ENCODE measurements at regions not wholly inside any gene's neighbourhood (a gene's known extent, or its start where the extent isn't known, plus 50 kb on each side); places are given as distances from the start of the nearest gene placed in this dataset.
A peak's percentile ranks its signal among the peaks of the same experiment; 100 is the strongest.

DNA sequence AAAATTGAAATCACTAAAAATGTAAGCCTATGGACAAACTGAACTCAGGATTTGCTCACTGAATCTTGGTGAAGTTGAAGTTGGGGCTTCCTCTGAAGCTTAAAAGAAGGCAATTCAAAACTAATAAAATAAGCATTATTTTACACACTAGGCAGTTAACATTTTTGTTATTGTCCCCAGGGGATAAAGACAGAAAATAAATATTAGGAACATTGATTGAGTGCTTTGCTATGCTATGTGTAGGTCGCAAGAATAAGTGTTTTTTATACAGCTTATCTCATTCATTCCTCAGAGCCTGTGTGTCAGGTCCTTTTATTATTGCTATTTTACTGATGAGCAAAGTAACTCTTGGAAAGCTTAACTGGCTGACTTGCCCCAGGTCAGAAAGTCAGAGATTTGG lies 82.2 kb downstream of the ZNF608 start:
- FAIRE-seq = no peak
- no peak for DNase-seq (ENCODE audit: low spot score)

GRCh38 chr5:124663101-124663506 lies 83.3 kb downstream of the ZNF608 start:
- no peak for DNase-seq (ENCODE audit: low spot score)
- FAIRE-seq = no peak

DNA sequence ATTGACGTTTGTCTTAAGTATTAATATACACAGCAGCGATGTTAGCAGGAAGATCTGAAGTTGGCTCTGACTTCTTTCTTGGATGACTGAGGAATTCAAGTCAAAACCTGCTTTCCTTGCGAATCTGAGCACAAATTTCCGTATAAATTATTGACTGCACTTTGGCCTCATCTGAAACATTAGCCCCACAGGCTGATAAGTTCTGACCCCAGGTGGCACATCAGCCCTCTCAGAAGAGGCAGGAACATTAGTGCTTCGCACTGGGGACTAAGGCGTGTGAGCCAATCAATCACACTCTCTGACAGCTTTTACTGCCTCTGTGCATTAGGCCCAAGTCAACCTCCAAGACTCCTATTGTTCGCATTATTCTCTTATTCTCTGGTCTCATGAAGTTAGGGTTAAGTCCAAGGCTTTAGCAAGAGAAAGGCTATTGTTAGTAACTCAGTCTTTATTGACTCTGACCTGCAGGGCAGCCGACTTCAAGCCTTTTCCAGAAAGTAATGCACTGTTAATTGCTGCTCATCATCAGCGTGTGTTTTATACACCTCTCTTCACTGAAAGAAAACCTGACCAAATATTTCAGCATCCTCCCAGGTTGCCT lies 84.2 kb downstream of the ZNF608 start:
- FAIRE-seq (peak; percentile 89), DNase-seq (ENCODE audit: low spot score) (peak; percentile 75)

- DNase-seq (ENCODE audit: low spot score) (peak; percentile 100), FAIRE-seq (peak; percentile 98)
Observed at GRCh38 chr5:124661317-124662141, 84.9 kb downstream of the ZNF608 start.

DNA sequence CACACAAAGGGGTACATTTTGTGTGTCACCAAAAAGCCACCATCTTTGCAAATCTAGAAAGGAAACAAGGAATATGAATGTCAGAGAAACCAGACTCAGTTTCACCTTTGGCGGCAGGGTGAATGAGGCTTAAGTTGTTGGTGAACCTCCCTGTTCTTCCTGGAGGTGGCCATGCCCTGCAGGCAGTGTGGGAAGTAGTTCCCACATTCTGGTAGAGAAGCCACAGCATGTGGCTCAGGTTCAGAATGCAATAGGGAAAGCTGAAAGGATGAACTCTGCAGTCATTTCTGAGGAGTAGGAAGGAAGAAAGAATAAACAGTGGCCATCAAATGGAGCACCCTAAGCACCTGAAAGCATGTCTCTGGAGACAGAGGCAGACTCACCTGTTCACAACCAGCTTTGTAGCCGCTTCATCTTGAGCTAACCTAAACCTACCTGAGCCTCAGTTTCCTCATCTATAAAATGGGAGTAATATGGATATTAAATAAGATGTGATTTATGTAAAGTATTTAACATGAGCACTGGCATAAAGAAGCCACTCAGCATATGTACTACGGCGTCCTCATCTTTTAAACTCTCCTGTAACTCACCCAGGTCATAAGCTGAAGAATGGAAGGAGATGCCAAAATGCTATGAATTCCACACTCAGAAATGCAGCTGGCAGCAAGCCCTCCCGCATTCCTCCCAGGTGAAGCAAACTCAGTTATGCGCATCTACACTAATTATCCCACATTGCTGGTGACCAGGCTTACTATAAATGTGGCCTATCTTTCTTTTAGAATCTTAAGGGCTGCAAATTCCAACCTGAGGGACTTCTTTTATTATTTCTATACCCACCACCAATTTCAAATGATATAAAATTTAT lies 86.0 kb downstream of the ZNF608 start:
- FAIRE-seq (no peak), DNase-seq (ENCODE audit: low spot score) (peak; percentile 93)

- peak; percentile 81 for FAIRE-seq
- peak; percentile 54 for DNase-seq (ENCODE audit: low spot score)
Observed at GRCh38 chr5:124659798-124660197, 86.6 kb downstream of the ZNF608 start.

GRCh38 chr5:124658867-124659557 lies 87.4 kb downstream of the ZNF608 start:
- DNase-seq (ENCODE audit: low spot score) = no peak
- FAIRE-seq = no peak

GRCh38 chr5:124655921-124656511 lies 90.4 kb downstream of the ZNF608 start:
- FAIRE-seq (peak; percentile 98), DNase-seq (ENCODE audit: low spot score) (peak; percentile 98)

GRCh38 chr5:124655251-124655917 lies 91.1 kb downstream of the ZNF608 start:
- FAIRE-seq (no peak), DNase-seq (ENCODE audit: low spot score) (peak; percentile 42)

GRCh38 chr5:124654418-124654817 lies 92.0 kb downstream of the ZNF608 start:
- DNase-seq (ENCODE audit: low spot score) (no peak), FAIRE-seq (no peak)

DNA sequence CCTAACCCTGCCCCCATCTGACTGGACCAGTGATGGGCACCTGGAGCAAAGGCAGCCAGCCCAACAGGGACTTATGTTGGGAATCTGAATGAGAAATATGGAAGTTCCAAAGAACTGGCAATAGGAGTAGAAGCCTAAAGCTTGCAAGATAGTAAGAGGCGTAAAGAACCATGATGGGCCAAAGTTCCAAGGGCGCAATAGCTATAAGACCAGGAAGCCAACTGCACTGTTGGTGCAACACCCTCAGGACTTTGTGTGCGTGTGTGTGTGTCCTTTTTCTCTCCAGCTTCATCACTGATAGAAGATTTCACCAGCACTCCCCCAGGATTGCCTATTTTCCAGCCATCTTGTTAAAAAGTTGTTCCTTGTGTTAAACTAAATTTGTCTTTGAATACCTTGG lies 92.8 kb downstream of the ZNF608 start:
- FAIRE-seq = no peak

GRCh38 chr5:124652892-124653441 lies 93.5 kb downstream of the ZNF608 start:
- FAIRE-seq (no peak), DNase-seq (ENCODE audit: low spot score) (no peak)

More for the DNA sequence above, 92.8 kb downstream of the ZNF608 start:
- no peak for DNase-seq (ENCODE audit: low spot score)

- DNase-seq (ENCODE audit: low spot score) (no peak), FAIRE-seq (no peak)
Observed at GRCh38 chr5:124652514-124652819, 94.0 kb downstream of the ZNF608 start.

DNA sequence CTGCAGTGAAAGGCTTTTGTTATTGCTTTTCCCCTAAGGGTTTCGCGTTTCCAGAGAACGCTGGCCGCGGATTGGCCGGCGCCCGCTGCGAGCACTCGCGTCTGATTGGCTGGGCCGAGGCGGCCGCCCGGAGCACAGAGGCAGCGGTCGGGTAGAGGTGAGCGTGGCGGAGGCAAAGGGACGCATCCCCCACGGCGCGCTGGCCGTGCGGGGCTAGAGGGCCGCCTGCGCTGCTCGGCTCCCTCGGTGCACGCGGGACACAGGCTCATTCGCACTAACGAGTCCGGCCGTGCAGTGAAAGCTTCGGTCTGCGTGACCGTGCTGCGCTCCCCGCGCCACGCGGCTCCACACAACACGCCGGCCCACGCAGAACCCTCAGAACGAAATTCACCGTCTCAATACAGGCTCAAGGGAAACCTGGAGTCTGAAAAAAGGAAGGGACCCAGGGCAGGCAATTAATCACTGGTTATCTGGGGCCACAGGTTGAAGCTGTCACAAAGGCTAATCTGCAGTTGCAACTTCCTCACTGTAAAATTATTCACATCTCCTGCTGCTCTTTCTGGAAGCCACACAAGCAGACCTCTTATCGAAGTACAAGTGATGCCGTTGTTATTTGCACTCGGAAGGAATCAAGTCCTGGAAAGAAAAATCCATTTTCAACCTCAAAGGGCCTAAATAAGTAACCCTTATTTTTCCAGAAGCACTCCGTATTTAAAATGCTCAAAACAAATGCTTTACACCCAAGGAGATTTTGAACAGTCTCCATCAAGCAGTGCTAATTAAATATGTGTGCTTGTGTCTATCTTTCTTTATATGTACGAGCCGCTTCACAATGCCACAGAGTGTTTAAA lies 94.6 kb downstream of the ZNF608 start:
- DNase-seq (ENCODE audit: low spot score) = peak; percentile 65
- no peak for FAIRE-seq

- no peak for FAIRE-seq
- no peak for DNase-seq (ENCODE audit: low spot score)
Observed at GRCh38 chr5:124650951-124651662, 95.3 kb downstream of the ZNF608 start.

GRCh38 chr5:124650147-124650561 lies 96.3 kb downstream of the ZNF608 start:
- FAIRE-seq (no peak), DNase-seq (ENCODE audit: low spot score) (no peak)

- DNase-seq (ENCODE audit: low spot score) = peak; percentile 91
- FAIRE-seq = peak; percentile 87
Observed at GRCh38 chr5:124649491-124650146, 96.8 kb downstream of the ZNF608 start.

- DNase-seq (ENCODE audit: low spot score) = no peak
- FAIRE-seq = no peak
Observed at GRCh38 chr5:124648902-124649467, 97.5 kb downstream of the ZNF608 start.

Measured in RCC 7860 (cell line).